ENCODE measurements at regions not wholly inside any gene's neighbourhood (a gene's known extent, or its start where the extent isn't known, plus 50 kb on each side); places are given as distances from the start of the nearest gene placed in this dataset.

GRCh38 chr18:10228326-10228725 lies 226.1 kb upstream of the APCDD1 start:
- no peaks in the 10 kb centered on the region for H3K36me3 Mint-ChIP-seq
- Histone ChIP-seq H3K27ac (ENCODE audit: insufficient read depth, low read length, poor library complexity, severe bottlenecking) (no peak overlapping the region), H3K27me3 (ENCODE audit: control insufficient read depth, insufficient read depth, low read length) (no peaks in the 10 kb centered on the region), H3K36me3 (ENCODE audit: control insufficient read depth, insufficient read depth, low read length) (no peaks in the 10 kb centered on the region), H3K4me1 (ENCODE audit: control insufficient read depth, insufficient read depth, low read length, poor library complexity, severe bottlenecking) (no peaks in the 10 kb centered on the region), H3K9me3 (ENCODE audit: control insufficient read depth in 2 of 2, low read length in 2 of 2) (peaks cover 0 to 2% of the 10 kb centered on the region in 2 experiments), H3K4me3 (ENCODE audit: low read depth, low read length) (no peak overlapping the region)
- ATAC-seq (ENCODE audit: low read depth in 2 of 2), result no peak
- H3K4me1 Mint-ChIP-seq, result no peaks in the 10 kb centered on the region
- H3K4me3 Mint-ChIP-seq, result no peak overlapping the region
- no peak overlapping the region for H3K27ac Mint-ChIP-seq
- DNase-seq, result no peak
- H3K27me3 Mint-ChIP-seq, result no peaks in the 10 kb centered on the region
- peaks cover 0 to 16% (median 5%) of the 10 kb centered on the region in 7 donors for H3K9me3 Mint-ChIP-seq

- H3K4me3 ChIP-seq (ENCODE audit: low read depth, low read length), result no peak overlapping the region
- no peaks in the 10 kb centered on the region for H3K36me3 ChIP-seq (ENCODE audit: control insufficient read depth, insufficient read depth, low read length)
- Mint-ChIP-seq H3K27me3 (no peaks in the 10 kb centered on the region), H3K27ac (no peak overlapping the region), H3K4me3 (no peak overlapping the region), H3K9me3 (peaks cover 0 to 15% (median 5%) of the 10 kb centered on the region in 7 donors), H3K36me3 (no peaks in the 10 kb centered on the region), H3K4me1 (no peaks in the 10 kb centered on the region)
- no peak for DNase-seq
- no peaks in the 10 kb centered on the region for H3K4me1 ChIP-seq (ENCODE audit: control insufficient read depth, insufficient read depth, low read length, poor library complexity, severe bottlenecking)
- no peak for ATAC-seq (ENCODE audit: low read depth in 2 of 2)
- no peaks in the 10 kb centered on the region for H3K27me3 ChIP-seq (ENCODE audit: control insufficient read depth, insufficient read depth, low read length)
- peaks cover 0 to 2% of the 10 kb centered on the region in 2 experiments for H3K9me3 ChIP-seq (ENCODE audit: control insufficient read depth in 2 of 2, low read length in 2 of 2)
- H3K27ac ChIP-seq (ENCODE audit: insufficient read depth, low read length, poor library complexity, severe bottlenecking), result no peak overlapping the region
These were observed 225.0 kb upstream of the APCDD1 start for GRCh38 chr18:10229458-10229857.

GRCh38 chr18:10230072-10230471 lies 224.4 kb upstream of the APCDD1 start:
- H3K4me3 Mint-ChIP-seq, result no peak overlapping the region
- H3K9me3 ChIP-seq (ENCODE audit: control insufficient read depth in 2 of 2, low read length in 2 of 2), result peaks cover 0 to 2% of the 10 kb centered on the region in 2 experiments
- no peak for ATAC-seq (ENCODE audit: low read depth in 2 of 2)
- no peaks in the 10 kb centered on the region for H3K36me3 ChIP-seq (ENCODE audit: control insufficient read depth, insufficient read depth, low read length)
- H3K27me3 ChIP-seq (ENCODE audit: control insufficient read depth, insufficient read depth, low read length), result no peaks in the 10 kb centered on the region
- no peak overlapping the region for H3K4me3 ChIP-seq (ENCODE audit: low read depth, low read length)
- H3K27ac ChIP-seq (ENCODE audit: insufficient read depth, low read length, poor library complexity, severe bottlenecking), result no peak overlapping the region
- H3K9me3 Mint-ChIP-seq, result peaks cover 0 to 11% (median 4%) of the 10 kb centered on the region in 7 donors
- H3K4me1 ChIP-seq (ENCODE audit: control insufficient read depth, insufficient read depth, low read length, poor library complexity, severe bottlenecking), result no peaks in the 10 kb centered on the region
- H3K27ac Mint-ChIP-seq, result no peak overlapping the region
- H3K4me1 Mint-ChIP-seq, result no peaks in the 10 kb centered on the region
- H3K27me3 Mint-ChIP-seq, result no peaks in the 10 kb centered on the region
- no peak for DNase-seq
- no peaks in the 10 kb centered on the region for H3K36me3 Mint-ChIP-seq

- ATAC-seq (ENCODE audit: low read depth in 2 of 2) (no peak), DNase-seq (no peak)
- H3K4me1 Mint-ChIP-seq, result no peaks in the 10 kb centered on the region
- Histone ChIP-seq H3K9me3 (ENCODE audit: control insufficient read depth in 2 of 2, low read length in 2 of 2) (no peaks in the 10 kb centered on the region), H3K4me1 (ENCODE audit: control insufficient read depth, insufficient read depth, low read length, poor library complexity, severe bottlenecking) (no peaks in the 10 kb centered on the region), H3K4me3 (ENCODE audit: low read depth, low read length) (no peak overlapping the region), H3K36me3 (ENCODE audit: control insufficient read depth, insufficient read depth, low read length) (no peaks in the 10 kb centered on the region), H3K27me3 (ENCODE audit: control insufficient read depth, insufficient read depth, low read length) (no peaks in the 10 kb centered on the region), H3K27ac (ENCODE audit: insufficient read depth, low read length, poor library complexity, severe bottlenecking) (no peak overlapping the region)
- H3K27me3 Mint-ChIP-seq, result no peaks in the 10 kb centered on the region
- H3K36me3 Mint-ChIP-seq, result no peaks in the 10 kb centered on the region
- H3K9me3 Mint-ChIP-seq, result peaks cover 0 to 5% (median 1%) of the 10 kb centered on the region in 7 donors
- H3K4me3 Mint-ChIP-seq, result no peak overlapping the region
- H3K27ac Mint-ChIP-seq, result no peak overlapping the region
These were observed 223.2 kb upstream of the APCDD1 start for GRCh38 chr18:10231220-10231619.

- no peaks in the 10 kb centered on the region for H3K9me3 ChIP-seq (ENCODE audit: control insufficient read depth in 2 of 2, low read length in 2 of 2)
- Mint-ChIP-seq H3K36me3 (no peaks in the 10 kb centered on the region), H3K27ac (no peak overlapping the region), H3K9me3 (peaks cover 0 to 5% (median 1%) of the 10 kb centered on the region in 7 donors), H3K4me3 (no peak overlapping the region), H3K27me3 (no peaks in the 10 kb centered on the region), H3K4me1 (no peaks in the 10 kb centered on the region)
- H3K36me3 ChIP-seq (ENCODE audit: control insufficient read depth, insufficient read depth, low read length), result no peaks in the 10 kb centered on the region
- no peak for ATAC-seq (ENCODE audit: low read depth in 2 of 2)
- H3K4me3 ChIP-seq (ENCODE audit: low read depth, low read length), result no peak overlapping the region
- no peaks in the 10 kb centered on the region for H3K4me1 ChIP-seq (ENCODE audit: control insufficient read depth, insufficient read depth, low read length, poor library complexity, severe bottlenecking)
- no peak overlapping the region for H3K27ac ChIP-seq (ENCODE audit: insufficient read depth, low read length, poor library complexity, severe bottlenecking)
- no peak for DNase-seq
- no peaks in the 10 kb centered on the region for H3K27me3 ChIP-seq (ENCODE audit: control insufficient read depth, insufficient read depth, low read length)
These were observed 222.4 kb upstream of the APCDD1 start for GRCh38 chr18:10232062-10232461.

- peaks cover 0 to 4% (median 0%) of the 10 kb centered on the region in 7 donors for H3K9me3 Mint-ChIP-seq
- ATAC-seq (ENCODE audit: low read depth in 2 of 2) (no peak), DNase-seq (no peak)
- Histone ChIP-seq H3K9me3 (ENCODE audit: control insufficient read depth in 2 of 2, low read length in 2 of 2) (no peaks in the 10 kb centered on the region), H3K4me1 (ENCODE audit: control insufficient read depth, insufficient read depth, low read length, poor library complexity, severe bottlenecking) (no peaks in the 10 kb centered on the region), H3K36me3 (ENCODE audit: control insufficient read depth, insufficient read depth, low read length) (no peaks in the 10 kb centered on the region), H3K27me3 (ENCODE audit: control insufficient read depth, insufficient read depth, low read length) (no peaks in the 10 kb centered on the region), H3K4me3 (ENCODE audit: low read depth, low read length) (no peak overlapping the region), H3K27ac (ENCODE audit: insufficient read depth, low read length, poor library complexity, severe bottlenecking) (no peak overlapping the region)
- H3K36me3 Mint-ChIP-seq, result no peaks in the 10 kb centered on the region
- H3K27ac Mint-ChIP-seq, result no peak overlapping the region
- H3K4me3 Mint-ChIP-seq, result no peak overlapping the region
- no peaks in the 10 kb centered on the region for H3K27me3 Mint-ChIP-seq
- H3K4me1 Mint-ChIP-seq, result no peaks in the 10 kb centered on the region
These were observed 221.2 kb upstream of the APCDD1 start for GRCh38 chr18:10233082-10233875.

GRCh38 chr18:10234281-10234680 lies 220.2 kb upstream of the APCDD1 start:
- no peak overlapping the region for H3K4me3 ChIP-seq (ENCODE audit: low read depth, low read length)
- DNase-seq, result no peak
- H3K27ac ChIP-seq (ENCODE audit: insufficient read depth, low read length, poor library complexity, severe bottlenecking), result no peak overlapping the region
- no peaks in the 10 kb centered on the region for H3K36me3 Mint-ChIP-seq
- no peaks in the 10 kb centered on the region for H3K4me1 Mint-ChIP-seq
- no peak for ATAC-seq (ENCODE audit: low read depth in 2 of 2)
- H3K36me3 ChIP-seq (ENCODE audit: control insufficient read depth, insufficient read depth, low read length), result no peaks in the 10 kb centered on the region
- H3K9me3 ChIP-seq (ENCODE audit: control insufficient read depth in 2 of 2, low read length in 2 of 2), result no peaks in the 10 kb centered on the region
- H3K4me3 Mint-ChIP-seq, result no peak overlapping the region
- no peaks in the 10 kb centered on the region for H3K27me3 ChIP-seq (ENCODE audit: control insufficient read depth, insufficient read depth, low read length)
- no peaks in the 10 kb centered on the region for H3K27me3 Mint-ChIP-seq
- peaks cover 0 to 4% (median 0%) of the 10 kb centered on the region in 7 donors for H3K9me3 Mint-ChIP-seq
- no peak overlapping the region for H3K27ac Mint-ChIP-seq
- H3K4me1 ChIP-seq (ENCODE audit: control insufficient read depth, insufficient read depth, low read length, poor library complexity, severe bottlenecking), result no peaks in the 10 kb centered on the region
